Uterus (tissue), 2 donors: ENCODE measurements at regions not wholly inside any gene's neighbourhood (a gene's known extent, or its start where the extent isn't known, plus 50 kb on each side); places are given as distances from the start of the nearest gene placed in this dataset.

Experiments used
- CTCF ChIP-seq, 4 experiments: fragments of 200-600 bp in 2 of 4; fragments of 450-650 bp in 2 of 4; sonication (generic) in 2 of 4; IDR thresholded peaks; one replicate each; pipeline ENCODE4 v1.5.1; 2016 to 2019; ENCODE audit warnings: antibody characterized with exemption in 4 of 4, mild to moderate bottlenecking in 2 of 4, moderate library complexity in 1 of 4
- POLR2A ChIP-seq, 2 donors: fragments of 450-650 bp; IDR thresholded peaks; one replicate each; pipeline ENCODE4 v1.6.1; 2016; ENCODE audit warnings: antibody characterized with exemption in 2 of 2, mild to moderate bottlenecking in 1 of 2, moderate library complexity in 1 of 2

- no peak for TF ChIP-seq CTCF (IDR thresholded peaks at IDR 0.05)
- no peak for TF ChIP-seq POLR2A (IDR thresholded peaks at IDR 0.05)
These were observed 650.8 kb downstream of the DCDC2C start for GRCh38 chr2:4354164-4354563.
